ENCODE measurements at regions not wholly inside any gene's neighbourhood (a gene's known extent, or its start where the extent isn't known, plus 50 kb on each side); places are given as distances from the start of the nearest gene placed in this dataset.

DNA sequence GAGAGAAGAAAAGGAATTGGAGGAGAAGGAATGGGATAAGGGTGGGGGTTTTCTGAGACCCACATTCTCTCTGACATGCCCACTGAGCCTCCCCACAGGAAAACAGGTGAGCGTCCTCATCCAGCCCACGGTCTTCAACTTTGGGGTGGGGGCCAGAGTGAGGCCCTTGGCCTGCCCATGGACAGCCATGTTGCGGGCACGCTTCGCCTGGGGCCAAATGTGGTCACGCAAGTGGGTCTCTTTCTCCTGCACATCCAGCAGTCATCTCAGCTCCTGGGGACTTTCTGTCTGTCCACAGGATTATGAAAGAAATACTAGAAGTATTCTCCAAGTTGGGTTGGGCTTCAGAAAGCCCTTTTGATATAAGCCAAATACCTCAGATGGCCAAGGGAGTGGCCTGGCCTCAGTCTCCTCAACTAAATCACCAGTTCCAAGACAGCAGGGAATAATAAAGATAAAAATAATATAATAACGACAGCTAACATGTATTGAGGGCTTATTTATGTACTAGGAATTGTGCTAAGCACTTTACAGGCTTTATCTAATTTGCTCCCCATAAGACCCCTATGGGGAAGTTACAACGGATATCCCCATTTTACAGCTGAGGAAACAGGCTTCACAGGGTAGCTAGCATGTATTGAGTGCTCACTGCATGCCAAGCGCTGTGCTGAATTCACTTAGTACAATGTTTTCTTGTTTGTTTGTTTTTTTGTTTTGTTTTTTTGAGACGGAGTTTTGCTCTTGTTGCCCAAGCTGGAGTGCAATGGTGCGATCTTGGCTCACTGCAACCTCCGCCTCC lies 57.2 kb upstream of the LBX1 start:
- no peak overlapping the region for H3K4me3 ChIP-seq (ENCODE audit: low read depth, low read length)

DNA sequence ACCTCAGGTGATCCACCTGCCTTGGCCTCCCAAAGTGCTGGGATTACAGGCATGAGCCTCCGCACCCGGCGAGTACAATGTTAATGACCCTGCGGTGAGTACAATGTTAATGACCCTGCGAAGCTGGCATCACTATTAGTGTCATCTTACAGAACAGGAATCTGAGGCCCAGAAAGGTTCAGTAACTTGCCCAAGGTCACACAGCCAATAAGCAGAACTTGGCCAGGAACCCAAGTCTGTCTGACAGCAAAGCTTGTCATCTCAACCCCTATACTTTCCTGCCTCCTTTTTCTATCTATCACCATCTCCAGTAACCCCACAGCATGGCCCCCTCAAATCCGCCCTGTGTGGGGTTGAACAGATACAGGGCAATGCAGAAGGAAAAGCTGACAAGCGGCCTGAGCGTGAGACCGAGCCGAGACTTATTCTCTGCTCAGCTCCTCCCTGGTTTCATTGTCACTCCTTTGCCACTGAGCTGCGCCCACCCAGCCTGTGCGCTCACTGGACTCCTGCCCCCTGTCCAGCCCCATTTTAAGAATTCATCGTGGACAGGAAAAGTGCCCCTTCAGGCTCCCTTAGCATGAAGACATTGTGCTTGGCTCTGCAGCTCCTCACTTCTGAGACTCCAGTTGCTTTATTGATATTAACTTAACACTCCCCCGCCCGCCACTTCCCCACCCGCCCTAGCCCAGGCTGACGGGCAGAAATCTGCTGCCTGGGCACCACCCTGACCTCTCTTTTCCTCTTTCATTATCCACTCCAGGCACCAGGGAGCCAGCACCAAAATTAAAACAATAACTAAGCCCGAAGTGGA lies 58.1 kb upstream of the LBX1 start:
- TF ChIP-seq, protein P1, sequence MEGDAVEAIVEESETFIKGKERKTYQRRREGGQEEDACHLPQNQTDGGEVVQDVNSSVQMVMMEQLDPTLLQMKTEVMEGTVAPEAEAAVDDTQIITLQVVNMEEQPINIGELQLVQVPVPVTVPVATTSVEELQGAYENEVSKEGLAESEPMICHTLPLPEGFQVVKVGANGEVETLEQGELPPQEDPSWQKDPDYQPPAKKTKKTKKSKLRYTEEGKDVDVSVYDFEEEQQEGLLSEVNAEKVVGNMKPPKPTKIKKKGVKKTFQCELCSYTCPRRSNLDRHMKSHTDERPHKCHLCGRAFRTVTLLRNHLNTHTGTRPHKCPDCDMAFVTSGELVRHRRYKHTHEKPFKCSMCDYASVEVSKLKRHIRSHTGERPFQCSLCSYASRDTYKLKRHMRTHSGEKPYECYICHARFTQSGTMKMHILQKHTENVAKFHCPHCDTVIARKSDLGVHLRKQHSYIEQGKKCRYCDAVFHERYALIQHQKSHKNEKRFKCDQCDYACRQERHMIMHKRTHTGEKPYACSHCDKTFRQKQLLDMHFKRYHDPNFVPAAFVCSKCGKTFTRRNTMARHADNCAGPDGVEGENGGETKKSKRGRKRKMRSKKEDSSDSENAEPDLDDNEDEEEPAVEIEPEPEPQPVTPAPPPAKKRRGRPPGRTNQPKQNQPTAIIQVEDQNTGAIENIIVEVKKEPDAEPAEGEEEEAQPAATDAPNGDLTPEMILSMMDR (IDR thresholded peaks at IDR 0.05; ENCODE audit: low read depth, low read length): no peak
- no peak overlapping the region for H3K4me3 ChIP-seq (ENCODE audit: low read depth, low read length)

More for the DNA sequence above, 57.2 kb upstream of the LBX1 start:
- TF ChIP-seq, protein P1 (IDR thresholded peaks at IDR 0.05; ENCODE audit: low read depth, low read length): no peak

DNA sequence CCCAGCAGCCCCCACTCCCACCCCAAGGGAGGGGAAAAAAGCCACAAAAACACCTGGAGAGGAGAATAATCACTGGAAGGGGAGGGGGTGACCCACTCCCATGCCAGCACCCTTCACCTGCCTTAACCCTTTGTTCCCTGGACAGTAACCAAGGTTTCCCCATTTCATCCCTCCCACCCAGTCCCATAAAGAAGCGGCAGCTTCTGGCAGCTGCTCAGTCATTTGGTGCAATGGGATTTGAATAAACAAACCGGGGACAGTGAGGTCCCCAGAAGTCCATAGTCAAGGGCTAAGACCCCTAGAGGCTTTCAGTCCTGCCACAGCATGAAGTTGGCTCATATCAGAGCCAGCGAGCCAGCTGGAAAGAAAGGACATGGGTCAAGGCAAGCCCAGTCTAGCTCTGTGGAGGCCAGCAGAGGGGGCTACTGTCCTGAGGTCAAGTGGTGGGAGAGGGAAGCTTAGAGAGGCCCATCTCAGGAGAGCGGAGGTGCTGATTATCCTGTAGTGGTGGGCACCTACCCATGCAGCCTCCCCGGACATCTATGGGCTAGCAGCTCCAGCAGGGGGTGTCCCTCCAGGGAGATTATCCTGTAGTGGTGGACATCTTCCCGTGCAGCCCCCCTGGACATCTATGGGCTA lies 58.9 kb upstream of the LBX1 start:
- no peak overlapping the region for H3K4me3 ChIP-seq (ENCODE audit: low read depth, low read length)
- TF ChIP-seq, protein P1 (IDR thresholded peaks at IDR 0.05; ENCODE audit: low read depth, low read length): peak; percentile 52

DNA sequence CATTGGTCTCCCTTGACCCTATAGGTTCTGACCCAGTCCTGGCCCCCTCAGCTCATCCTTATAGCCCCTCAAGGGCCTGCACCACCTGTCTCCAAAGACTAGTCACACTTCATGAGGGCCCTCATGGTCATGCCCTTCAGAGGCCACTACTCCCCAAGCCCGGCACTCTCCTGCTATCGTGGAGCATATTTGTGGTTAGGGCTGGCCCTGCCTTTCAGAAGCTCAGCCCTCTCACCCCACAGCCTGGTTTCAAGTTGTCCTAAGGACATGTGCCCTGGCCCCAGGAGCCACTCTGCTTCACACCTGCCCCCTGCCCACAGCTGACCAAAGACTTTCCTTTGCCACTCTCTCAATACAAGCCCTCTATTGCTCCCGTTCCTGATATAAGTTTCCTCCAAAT lies 60.3 kb upstream of the LBX1 start:
- H3K4me3 ChIP-seq (ENCODE audit: low read depth, low read length): no peak overlapping the region
- TF ChIP-seq, protein P1 (IDR thresholded peaks at IDR 0.05; ENCODE audit: low read depth, low read length): no peak

DNA sequence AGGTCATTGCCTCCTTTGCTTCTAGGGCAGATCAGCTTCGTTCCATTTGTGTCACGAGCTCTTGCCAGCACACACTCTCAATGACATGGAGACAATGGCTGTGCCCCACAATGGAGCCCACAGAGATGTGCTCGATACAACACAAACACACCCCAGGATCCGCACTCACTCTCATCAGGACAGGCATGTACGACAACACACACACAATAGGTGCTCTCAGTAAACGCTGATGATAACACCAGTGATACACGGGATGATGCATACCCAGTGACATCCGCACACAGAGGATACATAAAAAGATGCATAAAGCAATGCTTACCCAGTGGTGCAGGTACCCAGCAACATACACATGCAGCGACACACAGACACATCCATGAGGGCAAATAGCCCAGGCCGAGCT lies 61.2 kb upstream of the LBX1 start:
- TF ChIP-seq, protein P1 (IDR thresholded peaks at IDR 0.05; ENCODE audit: low read depth, low read length): no peak
- no peak overlapping the region for H3K4me3 ChIP-seq (ENCODE audit: low read depth, low read length)

DNA sequence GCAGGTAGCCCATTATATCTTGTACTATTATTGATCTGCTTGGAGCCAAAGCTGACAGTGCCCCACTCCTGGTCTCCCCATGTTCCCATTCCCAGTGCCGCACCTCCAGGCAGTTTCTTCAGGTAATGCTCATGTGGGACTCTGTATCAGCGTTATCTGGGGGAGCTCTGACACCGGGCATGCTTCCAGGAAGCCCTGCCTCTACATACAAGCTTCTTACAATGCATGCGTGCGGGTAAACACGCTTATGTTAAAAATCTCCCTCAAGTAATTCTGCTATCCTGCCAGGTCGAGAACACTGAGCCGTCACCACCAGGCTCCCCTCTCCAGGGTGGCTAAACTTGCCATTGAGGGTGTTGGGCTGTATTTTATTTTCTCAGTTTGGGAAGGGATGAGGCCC lies 61.6 kb upstream of the LBX1 start:
- TF ChIP-seq, protein P1 (IDR thresholded peaks at IDR 0.05; ENCODE audit: low read depth, low read length): no peak
- H3K4me3 ChIP-seq (ENCODE audit: low read depth, low read length): no peak overlapping the region
